HEK293T (cell line): ENCODE measurements at regions not wholly inside any gene's neighbourhood (a gene's known extent, or its start where the extent isn't known, plus 50 kb on each side); places are given as distances from the start of the nearest gene placed in this dataset.

Experiments used
- BHLHE40 ChIP-seq: fragments of 450-650 bp; IDR thresholded peaks from 2 replicates; pipeline ENCODE4 v1.6.1; 2016; ENCODE audit warnings: mild to moderate bottlenecking, moderate library complexity, borderline replicate concordance
- CTBP1 ChIP-seq: fragments of 450-650 bp; IDR thresholded peaks from 2 replicates; pipeline ENCODE4 v1.6.1; 2016; ENCODE audit warnings: borderline replicate concordance
- ELF4 ChIP-seq: fragments of 450-650 bp; IDR thresholded peaks from 2 replicates; pipeline ENCODE4 v1.6.1; 2017; ENCODE audit warnings: antibody characterized with exemption
- FOXK2 ChIP-seq: fragments of 450-650 bp; IDR thresholded peaks from 2 replicates; pipeline ENCODE4 v1.6.1; 2016; ENCODE audit warnings: mild to moderate bottlenecking
- HDGF ChIP-seq: fragments of 450-650 bp; IDR thresholded peaks from 2 replicates; pipeline ENCODE4 v1.6.1; 2017; ENCODE audit warnings: antibody characterized with exemption, borderline replicate concordance
- SP1 ChIP-seq: fragments of 450-650 bp; IDR thresholded peaks from 2 replicates; pipeline ENCODE4 v1.6.1; 2017
- SUZ12 ChIP-seq: fragments of 450-650 bp; IDR thresholded peaks from 2 replicates; pipeline ENCODE4 v1.6.1; 2016; ENCODE audit warnings: mild to moderate bottlenecking

DNA sequence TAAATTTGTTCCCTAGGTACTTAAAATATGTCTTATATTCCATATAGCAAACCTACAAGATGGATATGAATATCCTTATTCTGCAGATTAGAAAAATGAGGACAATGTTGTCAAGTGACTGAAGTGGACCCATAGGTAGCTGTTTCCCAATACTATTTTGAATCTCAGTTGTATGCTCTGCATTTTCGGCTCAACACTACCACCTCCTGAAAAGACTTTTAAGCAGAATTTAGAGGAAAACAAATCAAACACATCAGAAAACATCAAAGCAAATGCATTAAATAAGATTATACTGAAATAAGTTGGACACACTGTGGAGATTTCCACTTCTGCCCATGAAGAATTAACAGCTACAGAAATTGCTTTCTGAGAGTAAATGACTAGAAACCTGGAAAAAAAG lies 488.7 kb downstream of the TRIML1 start:
- TF ChIP-seq BHLHE40 (no peak), SUZ12 (no peak), ELF4 (no peak), CTBP1 (no peak), HDGF (no peak), FOXK2 (no peak), SP1 (no peak)
